ENCODE measurements at regions not wholly inside any gene's neighbourhood (a gene's known extent, or its start where the extent isn't known, plus 50 kb on each side); places are given as distances from the start of the nearest gene placed in this dataset.

- no peak for TF ChIP-seq CTCF (IDR thresholded peaks at IDR 0.05)
- TF ChIP-seq POLR2A (IDR thresholded peaks at IDR 0.05) = no peak
Observed at GRCh38 chr12:87775784-87776183, 253.4 kb downstream of the C12orf50 start.
